T-helper 1 cell (primary cell): ENCODE measurements at regions not wholly inside any gene's neighbourhood (a gene's known extent, or its start where the extent isn't known, plus 50 kb on each side); places are given as distances from the start of the nearest gene placed in this dataset.
"Not testable (repeated sequence)": the region's sequence is repeated elsewhere in the genome, so short reads cannot be mapped to it uniquely, and the experiment has no call there.

Experiments
- DNase-seq, 5 donors: peaks; one replicate each; pipeline ENCODE4 v3.0.0-alpha.2; 2012 to 2020

DNA sequence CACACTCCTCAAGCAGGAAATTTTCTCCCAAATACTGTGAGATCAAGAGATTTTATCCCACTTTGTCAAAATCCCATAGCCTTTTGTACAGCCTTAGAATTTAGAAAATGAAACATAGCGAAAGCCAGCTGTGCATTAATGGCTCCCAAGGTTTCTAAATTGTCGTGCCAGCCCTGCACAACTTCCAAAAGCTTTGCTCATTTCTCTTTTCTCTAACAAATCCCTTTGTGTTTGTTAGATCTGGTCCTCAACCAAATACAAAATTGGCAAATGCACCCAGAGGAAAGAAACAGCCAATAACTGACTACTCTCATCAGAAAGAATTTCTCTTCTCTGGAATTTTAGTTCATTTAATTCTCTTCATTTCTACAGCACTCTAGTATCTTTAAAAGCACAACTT is 361.1 kb downstream of the INSIG2 start:
- no peak for DNase-seq

DNA sequence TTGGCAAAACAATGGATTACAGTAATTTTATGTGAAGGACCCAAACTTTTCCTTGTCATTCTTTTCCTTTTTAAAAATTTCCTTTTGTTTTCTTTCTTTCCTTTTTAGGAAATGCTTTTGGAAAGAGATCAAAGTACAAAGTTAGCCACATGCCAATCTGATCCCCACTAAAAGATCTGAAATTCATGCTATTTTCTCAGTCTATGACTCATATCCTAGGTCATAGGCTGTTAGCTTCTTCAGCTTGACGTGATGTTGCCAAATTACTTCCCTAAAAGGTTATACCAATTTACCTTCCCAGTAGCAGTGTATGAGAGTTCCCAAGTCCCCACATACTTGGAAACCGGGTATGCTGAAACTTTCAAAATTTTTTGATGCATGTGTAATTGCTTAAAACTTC is 355.3 kb downstream of the INSIG2 start:
- DNase-seq, result no peak

DNA sequence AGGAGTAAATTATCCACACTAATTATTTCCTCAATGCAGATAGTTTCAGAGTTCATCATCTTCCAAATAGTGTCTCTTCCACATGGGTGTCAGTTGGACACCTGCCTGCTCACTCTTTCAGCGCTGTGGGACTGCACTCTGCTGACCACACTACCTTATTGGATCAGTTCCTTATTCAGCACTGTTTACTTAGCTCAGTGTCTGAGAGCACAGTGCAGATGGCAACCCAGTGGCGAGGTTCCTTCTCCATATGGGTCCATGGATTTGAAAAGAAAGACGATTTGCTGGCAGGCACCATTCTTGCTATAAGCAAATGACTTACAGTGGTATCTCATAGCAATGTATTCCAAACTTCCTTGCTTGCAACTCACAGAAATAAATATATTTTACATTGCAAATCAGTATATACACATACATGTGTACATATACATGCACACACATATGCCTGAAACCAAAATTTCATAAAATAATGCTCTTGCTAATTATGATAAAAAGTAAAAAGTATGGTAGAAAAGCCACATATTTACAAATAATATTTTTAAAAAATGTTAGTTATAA is 354.8 kb downstream of the INSIG2 start:
- DNase-seq, result no peak

DNA sequence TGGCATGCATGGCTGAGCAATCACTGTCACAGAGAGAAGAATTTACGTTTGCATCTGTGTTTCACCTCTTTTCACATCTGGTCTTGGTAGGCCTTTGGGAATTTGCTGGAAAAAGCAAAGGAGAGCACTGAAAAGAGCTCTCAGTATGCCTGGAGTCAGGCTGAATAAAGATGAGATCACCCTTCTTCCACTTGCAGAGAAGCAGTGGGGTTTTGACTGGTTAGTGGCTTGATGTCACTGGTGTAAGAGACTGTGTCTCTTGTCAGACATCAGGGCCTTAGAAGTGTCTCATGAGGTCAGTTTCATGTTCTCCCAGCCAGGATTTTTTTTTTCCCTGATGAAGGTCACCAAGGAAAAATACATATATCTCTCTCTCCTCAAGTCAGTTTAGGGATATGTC is 353.8 kb downstream of the INSIG2 start:
- DNase-seq, result no peak

DNA sequence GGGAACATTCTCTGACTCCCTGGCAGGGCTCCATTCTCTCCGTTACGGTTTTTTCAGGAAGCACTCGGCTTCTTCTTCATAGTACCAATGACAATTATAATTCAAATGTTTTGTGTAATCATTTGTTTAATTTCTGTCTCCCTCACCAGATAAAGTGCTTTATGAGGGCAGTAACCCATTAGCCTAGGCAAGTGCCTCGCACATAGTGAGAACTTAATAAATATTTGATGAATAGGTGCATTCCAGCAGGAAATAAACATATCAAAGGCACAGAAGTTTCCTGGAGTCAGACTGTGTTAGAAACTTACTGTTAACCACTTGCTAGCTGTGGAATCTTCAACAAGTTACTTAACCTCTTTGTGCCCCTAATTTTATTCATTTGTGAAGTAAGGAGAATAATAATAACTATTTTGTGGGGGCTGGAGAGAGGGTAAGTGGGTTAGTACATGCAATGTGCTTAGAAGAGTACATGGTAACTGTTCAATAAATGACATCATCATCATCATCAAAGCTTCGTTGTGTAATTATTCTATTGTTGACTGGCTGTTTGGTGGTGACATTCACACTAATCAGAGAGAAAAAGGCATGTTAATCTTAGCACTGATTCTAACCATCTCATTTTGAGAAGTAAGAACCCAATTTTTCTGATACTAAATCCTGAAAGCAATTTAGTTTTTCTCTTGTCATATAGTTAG is 352.3 kb downstream of the INSIG2 start:
- no peak for DNase-seq

DNA sequence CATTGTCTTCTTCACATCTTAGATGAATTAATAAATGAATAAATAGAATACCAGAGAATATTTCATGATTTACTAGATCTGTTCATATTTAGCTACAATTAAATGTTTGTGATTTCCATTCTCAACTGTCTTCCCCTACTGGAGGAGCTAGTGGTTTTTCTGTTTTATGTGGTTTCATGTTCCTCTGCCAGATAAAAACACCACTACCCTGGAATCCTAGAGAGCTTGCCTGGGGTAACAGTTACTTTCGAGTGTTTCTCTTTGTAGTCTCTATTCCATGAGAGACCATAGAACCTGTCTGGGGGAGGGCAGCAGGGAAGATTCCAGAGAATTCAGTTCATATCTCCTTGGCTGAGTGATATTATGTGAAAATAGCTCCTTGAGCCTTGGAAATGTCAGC is 349.2 kb downstream of the INSIG2 start:
- DNase-seq, result no peak

DNA sequence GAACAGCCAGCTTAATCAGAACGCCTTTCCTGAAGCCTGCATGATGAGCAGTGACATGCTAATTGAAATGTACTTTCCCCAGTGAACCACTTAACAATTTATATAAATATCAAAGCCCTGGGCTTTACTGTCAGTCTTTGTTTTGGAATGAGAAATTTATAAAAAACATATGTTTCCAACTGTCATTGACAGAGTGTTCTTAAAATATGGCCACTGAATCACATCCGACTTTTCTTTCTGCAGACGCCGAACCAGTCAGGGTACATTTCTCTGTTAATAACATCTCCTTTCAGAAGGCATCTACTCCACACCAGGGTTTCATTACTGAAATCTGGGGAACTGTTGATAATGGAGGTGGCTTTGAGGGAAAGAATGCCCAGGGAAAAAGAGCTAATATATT is 343.7 kb downstream of the INSIG2 start:
- DNase-seq, result no peak

DNA sequence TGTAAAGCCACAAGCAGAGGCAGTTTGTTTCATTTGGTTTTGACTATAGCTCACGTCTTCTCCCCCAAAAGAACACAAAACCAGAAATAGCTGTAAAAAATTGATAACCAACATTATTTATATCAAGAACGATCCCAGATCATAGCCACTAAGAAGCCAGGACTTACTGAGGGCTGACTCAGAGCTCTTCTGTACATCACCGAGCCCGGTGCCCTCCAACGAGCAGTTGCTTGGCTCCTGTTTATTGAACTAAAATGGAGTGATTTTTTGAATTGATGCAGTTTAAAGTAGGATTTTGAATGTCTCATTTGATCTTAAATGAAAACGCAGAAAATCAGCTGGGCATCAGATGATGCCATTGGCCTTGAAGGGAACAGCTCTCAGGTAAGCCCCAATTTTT is 343.3 kb downstream of the INSIG2 start:
- DNase-seq, result no peak

DNA sequence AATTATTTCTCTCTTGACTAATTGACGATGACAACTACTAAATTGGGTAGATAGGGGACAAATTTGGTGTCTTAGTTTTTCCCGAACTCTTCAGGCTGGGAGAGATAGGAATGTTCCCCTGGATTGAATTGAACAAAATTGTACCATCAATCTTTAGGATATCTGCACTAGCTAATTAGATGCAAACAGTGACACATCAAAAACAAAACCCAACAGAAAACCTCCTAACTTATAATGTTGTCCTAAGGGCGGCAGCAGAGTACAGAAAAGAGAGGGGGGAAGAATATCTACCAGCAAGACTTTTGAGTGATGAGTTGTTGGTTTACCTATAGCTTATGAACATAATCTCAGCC is 342.9 kb downstream of the INSIG2 start:
- DNase-seq, result no peak

DNA sequence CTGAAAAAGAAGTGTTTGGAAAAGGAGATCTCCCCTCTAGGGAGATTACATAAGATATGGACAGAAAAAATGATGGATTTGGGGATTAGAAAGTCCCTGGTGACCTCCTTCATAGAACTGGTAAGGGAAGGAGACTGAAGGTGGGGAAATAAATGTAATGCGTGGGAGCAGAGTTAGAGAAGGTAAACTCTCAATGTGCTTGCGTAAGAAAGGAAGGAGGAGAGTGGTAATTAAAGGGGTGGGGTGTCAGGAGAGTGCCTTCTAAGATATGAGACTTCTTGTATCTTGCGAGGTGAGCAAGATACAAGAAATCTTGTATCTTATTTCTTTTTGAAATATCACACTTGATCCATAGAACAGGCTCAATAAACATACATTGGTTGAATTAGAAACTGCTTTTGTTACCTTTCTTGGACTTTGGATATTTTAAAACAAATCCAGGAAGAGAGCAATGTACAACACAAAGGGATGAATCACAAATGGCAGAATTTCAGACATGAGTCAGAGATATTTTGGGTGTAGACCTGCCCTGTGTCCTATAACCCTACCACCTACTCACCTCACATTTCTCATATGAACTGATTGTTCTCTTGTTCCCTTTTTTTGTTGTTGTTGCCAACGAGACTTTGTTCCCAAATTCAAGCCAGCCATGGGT is 342.4 kb downstream of the INSIG2 start:
- no peak for DNase-seq

DNA sequence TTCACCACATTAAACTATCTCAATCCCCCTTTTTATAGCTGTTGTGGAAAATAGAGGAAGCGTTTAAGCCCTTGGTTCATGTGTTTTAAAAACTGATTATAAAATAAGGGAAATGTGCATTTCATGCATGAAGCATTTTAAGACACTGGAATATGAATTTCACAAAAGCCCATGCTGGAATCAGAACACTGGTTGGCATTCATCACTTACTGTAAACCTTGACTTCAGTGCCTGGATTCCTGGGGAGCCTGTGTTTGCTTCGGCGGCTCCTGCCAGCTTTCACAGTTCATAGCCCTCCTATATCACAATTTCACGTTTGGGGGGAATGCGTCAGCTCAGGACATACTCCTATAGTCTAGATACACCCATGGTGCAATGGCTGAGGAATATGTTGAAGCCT is 336.9 kb downstream of the INSIG2 start:
- no peak for DNase-seq

DNA sequence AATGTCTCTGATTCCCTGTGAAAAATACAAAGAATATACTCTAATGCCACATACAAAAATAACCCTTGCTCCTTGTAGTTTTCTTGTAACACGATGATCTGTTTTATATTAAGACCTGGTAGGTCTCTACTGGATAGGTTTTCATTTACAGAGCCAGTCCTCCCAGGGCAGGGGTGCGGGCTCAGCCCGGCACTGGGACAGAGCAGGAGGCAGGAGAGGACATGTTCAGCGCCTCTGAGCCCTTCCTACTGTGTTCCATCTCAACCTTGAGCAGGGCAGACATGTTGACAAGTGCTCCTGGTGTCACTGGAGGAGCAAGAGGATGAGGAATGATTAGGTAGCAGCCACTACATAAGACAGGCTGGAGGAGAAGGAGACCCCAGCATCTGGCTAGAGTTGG is 335.5 kb downstream of the INSIG2 start:
- no peak for DNase-seq

DNA sequence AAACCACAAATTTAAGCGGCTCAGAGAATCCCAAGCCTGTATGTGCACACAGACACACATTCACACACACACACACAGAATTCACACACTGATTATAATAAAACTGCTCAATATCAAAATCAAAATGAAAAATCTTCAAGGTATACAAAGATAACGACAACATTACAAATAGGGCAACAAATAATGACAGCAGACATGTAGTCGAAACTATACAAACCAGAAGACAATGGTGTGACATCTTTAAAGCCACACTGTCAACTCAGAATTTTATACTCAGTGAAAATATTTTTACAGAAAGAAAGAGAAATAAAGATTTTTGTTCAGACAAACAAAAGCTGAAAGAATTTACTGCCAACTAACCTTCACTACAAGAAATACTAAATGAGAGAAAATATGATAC is 333.4 kb downstream of the INSIG2 start:
- DNase-seq, result no peak

DNA sequence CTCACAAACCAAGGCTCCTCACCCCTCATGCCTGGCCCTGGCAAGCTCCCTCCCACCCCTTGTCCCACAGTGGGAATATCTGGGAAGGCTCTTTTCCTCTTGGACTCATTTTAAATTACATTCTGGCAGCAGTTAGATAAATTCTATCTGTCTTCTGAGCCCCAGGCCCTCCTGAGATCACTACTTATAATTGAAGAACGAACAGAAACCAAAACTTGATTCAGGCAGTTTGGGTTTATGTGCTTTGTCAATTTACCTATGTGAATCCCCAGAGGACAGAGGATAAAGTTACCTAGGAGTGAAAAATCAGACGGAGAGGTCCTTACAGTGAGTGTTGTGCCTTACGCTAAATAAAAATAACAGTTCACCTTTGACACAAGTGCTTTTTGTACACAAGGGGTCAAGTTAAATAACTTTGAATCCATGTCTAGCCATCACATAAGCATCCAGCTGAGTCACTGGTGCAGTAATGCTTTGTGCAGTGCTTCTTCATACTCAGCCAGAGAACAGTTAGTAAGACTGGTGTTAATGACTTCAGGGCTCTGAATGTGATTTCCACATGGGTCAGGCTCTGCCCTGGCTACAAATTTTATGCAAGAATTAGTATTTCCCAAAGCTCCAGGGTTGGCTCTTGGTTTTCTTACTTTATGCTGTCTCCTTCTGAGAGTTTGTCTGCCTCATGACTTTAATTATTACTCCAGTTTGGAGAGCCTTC is 329.3 kb downstream of the INSIG2 start:
- DNase-seq, result no peak

DNA sequence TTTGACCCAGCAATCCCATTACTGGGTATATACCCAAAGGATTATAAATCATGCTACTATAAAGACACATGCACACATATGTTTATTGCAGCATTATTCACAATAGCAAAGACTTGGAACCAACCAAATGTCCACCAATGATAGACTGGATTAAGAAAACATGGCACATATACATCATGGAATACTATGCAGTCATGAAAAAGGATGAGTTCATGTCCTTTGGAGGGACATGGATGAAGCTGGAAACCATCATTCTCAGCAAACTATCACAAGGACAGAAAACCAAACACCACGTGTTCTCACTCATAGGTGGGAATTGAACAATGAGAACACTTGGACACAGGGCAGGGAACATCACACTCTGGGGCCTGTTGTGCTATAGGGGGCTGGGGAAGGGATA is 326.9 kb downstream of the INSIG2 start:
- DNase-seq, result not testable (repeated sequence)

DNA sequence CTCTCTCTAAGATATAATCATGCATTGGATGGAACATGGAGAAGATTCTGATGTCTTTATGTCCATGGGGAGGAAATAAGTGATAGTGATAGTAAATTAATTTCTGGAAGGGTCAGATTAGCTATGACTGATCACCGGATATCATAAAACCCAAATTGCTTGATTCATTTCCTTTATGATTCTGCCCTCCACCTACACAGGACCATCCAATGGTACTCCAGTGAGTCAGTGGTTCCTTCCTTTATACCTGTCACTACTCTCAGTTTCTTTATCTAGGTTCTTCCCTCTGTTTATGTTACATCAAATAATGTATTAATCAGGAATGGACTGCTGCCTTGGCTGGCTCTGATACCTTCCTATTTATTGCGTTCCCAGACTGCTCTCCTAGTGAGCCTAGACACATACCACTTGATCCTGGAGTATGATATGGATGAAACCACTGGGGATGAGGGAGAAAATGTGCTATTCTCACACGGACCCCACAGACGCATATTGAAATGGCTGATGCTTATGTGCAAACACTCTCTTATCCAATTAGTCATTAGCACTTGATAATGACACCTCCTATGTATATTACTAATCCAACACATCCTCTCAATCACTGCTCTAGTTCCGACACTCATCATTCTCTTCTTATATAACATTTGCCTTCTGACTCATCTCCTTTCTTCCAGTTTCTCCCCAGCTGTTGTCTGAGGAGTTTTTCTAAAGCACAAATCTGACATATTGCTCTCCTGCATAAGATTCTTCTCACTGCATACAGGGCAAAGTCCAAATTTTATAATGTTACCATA is 315.6 kb downstream of the INSIG2 start:
- DNase-seq, result no peak

DNA sequence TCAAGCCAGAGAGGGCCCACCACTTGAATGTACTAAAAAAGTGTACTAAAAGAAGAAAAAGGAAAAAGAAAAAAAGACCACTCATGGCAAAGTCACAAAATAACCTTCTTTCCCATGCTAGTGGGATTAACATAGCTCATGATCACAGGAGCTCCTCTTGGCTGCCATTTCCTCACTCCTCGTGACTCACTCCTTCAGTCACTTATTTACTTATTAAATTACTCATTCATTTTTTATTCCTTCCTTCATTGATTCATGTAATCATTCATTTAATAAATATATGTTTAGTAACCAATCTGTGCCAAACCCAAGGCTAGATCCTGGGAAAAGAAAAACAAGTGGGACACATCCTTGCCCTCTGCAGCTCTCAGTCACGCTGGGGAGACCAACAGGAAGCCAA is 300.5 kb downstream of the INSIG2 start:
- no peak for DNase-seq

DNA sequence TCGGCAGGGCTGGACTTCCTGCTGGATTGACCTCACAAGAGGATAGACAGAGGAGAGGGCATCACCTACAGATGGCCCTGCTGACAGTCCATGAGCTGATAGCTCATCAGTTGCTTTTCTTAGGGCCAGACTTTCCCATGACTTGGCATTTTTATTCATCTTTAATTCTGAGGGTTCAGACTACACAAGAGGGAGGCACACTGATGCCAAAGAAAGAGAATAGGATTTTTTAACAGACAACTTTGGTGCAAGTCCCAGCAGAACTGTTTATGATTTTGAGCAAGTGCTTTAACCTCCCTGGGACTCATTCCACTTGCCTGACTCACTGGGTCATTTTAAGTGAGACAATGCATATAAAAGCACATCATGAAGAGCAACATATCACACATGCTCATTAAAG is 299.2 kb downstream of the INSIG2 start:
- DNase-seq, result no peak

DNA sequence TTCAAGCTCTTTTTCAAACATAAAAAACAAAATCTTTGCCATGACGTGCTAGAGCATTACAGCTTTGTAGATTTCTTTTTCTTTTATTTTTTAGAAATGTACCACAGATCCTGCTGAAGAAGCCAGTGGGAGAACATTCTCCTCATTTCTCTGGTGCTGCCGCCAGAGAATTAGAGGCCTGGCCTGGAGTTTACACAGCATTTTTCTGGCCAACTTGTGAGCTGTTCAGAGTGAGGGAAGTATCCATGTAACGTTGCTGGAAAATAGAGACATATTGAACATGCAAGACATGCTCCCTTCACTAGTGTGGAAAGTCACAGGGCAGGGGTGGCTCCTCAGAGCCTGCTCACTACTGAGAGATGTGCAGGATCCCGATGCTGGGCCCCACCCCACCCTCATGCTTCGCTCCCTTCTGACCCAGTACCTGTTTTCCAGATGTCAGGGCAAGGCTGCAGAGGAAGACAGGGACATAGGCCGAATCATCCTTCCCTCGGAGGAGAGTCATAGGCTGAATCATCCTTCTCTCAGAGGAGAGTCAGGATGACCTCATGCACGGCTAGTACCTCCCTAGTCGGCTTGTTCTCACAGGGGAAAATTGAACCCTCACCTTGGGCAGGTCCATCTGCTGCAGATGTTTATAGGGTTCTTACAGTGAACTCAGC is 298.5 kb downstream of the INSIG2 start:
- no peak for DNase-seq

DNA sequence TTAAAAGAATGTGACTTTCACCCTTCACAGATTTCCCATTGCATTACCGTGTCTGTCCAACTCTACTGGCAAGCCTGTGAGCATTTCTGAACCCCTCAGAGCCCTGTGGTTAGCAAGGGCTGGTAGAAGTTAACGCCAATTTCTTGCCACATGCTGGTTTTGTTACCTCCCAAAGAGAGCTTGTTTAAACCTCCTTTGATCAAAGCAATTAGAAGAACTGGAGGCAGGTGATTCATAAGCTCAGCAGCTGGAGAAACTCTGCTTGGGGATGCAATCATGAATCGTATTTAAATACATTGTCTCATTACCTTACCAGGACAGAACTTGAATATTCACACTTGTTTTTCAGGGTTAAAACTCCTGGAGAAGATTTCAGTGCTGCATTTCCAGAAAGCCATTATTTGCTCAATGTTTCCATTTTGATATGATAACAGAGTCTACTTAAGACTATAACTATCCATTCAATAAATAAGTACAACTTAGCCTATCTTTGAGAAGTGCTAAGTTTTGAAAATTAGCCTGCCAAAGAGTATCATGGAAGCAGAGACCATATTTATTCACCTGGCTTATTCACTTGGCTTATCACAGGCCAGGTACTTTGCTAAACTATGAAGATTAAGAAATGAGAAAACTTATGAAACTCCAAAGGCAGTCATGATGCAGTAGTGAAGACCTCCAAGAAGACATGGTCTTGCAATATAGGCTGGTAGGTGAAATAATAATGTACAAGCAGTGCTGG is 292.8 kb downstream of the INSIG2 start:
- DNase-seq, result no peak

DNA sequence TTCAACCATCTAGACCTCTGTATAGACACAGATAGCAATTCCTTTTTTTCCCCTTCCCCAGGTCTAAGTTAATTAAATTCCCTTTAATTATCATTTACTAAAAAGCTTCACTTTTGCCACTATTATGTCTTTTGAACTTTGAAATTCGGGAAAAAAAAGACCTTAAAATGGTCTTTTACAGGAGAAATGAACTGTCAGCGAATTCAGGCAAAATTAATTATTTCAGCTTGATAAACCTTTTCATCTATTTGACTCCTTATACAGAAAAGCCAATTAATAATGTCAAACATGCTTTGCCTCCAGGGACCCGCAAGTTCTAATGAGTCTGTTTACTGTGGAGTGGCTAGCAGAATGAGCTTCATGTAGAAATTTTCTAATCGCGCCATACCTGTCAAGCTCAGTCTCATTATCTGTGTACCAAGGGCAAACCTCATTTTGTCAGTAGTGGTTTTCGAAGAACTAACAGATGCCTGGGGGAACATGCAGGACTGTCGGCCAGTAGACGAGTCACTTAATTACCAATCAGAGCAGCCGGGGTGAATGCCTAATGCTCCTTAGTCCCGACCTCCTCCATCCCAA is 287.7 kb downstream of the INSIG2 start:
- DNase-seq, result no peak
